K562 (cell line): ENCODE measurements at regions not wholly inside any gene's neighbourhood (a gene's known extent, or its start where the extent isn't known, plus 50 kb on each side); places are given as distances from the start of the nearest gene placed in this dataset.

Experiments used
- ATAC-seq: fragments of 200-7000 bp; cut with Tn5 transposase; 3 replicates; pipeline ENCODE4 v1.9.1; 2020; ENCODE audit warnings: moderate library complexity
- BruUV-seq: library from RNA; stranded (reverse); fragments of 400-500 nt; replicated peaks from 2 replicates; lab custom pipeline; 2021; lab: Mats Ljungman, UMichigan
- CTCF ChIA-PET: fragments of 300-600 bp; formaldehyde crosslinking; extraction: SDS; loops from one replicate; lab custom pipeline; 2021; ENCODE audit warnings: low intra/inter-chr PET ratio; lab: Yijun Ruan, JAX
- POLR2A ChIA-PET: fragments of 300-600, 350-650 bp; sonication (Branson Sonifier 250); formaldehyde crosslinking; extraction: SDS; loops from one replicate; lab custom pipeline; 2021; ENCODE audit warnings: antibody characterized with exemption, inconsistent platforms; lab: Yijun Ruan, JAX
- DNase-seq, 4 experiments: peaks; one replicate each; pipeline versions ENCODE4 v3.0.0 to v3.0.0-alpha.2; 2011 to 2018; ENCODE audit warnings: low spot score in 3 of 4, mixed read lengths in 3 of 4; ENCODE audit errors: extremely low read depth in 1 of 4
- FAIRE-seq: peaks from 2 replicates; lab custom pipeline; 2011; peaks lifted over from hg19 to GRCh38; lab: Jason Lieb, UNC
- H2AFZ ChIP-seq: 2 replicates; pipeline ENCODE4 v1.6.0; 2011; ENCODE audit warnings: low read depth, low read length, control low read depth, inconsistent platforms
- H3K27ac ChIP-seq: fragments of 200-600 bp; 3 replicates; pipeline ENCODE4 v1.8.0; 2011; ENCODE audit warnings: low read depth, mild to moderate bottlenecking, control low read depth, inconsistent platforms, low read length, moderate library complexity, mixed read lengths; ENCODE audit errors: extremely low read depth
- H3K27me3 ChIP-seq, 2 experiments: fragments of 300-600 bp in 1 of 2; 2 replicates in 1 of 2; 3 replicates in 1 of 2; pipeline versions ENCODE4 v1.6.0 to v1.8.0; 2011; ENCODE audit warnings: inconsistent platforms in 2 of 2, low read length in 2 of 2, mild to moderate bottlenecking in 1 of 2, mixed read lengths in 1 of 2, moderate library complexity in 1 of 2; ENCODE audit not compliant: control insufficient read depth in 2 of 2, insufficient read depth in 2 of 2
- H3K36me3 ChIP-seq: fragments of 300-600 bp; 3 replicates; pipeline ENCODE4 v1.8.0; 2011; ENCODE audit warnings: mild to moderate bottlenecking, low read length, inconsistent platforms; ENCODE audit not compliant: control insufficient read depth, insufficient read depth
- H3K4me1 ChIP-seq, 2 experiments: fragments of 200-600 bp in 1 of 2; replicated peaks in 1 of 2; 2 replicates in 1 of 2; 3 replicates in 1 of 2; pipeline versions ENCODE4 v1.5.1 to v1.8.0; 2011; ENCODE audit warnings: inconsistent platforms in 2 of 2, low read length in 2 of 2, mild to moderate bottlenecking in 1 of 2, mixed read lengths in 1 of 2, moderate library complexity in 1 of 2; ENCODE audit not compliant: control insufficient read depth in 2 of 2, insufficient read depth in 2 of 2
- H3K4me2 ChIP-seq: 2 replicates; pipeline ENCODE4 v1.6.1; 2011; ENCODE audit warnings: low read length, control low read depth, inconsistent platforms, mixed read lengths; ENCODE audit not compliant: insufficient read depth
- H3K4me3 ChIP-seq: fragments of 200-600 bp; sonication (generic), shearing (Covaris generic); 2 replicates; pipeline ENCODE4 v1.5.1; 2016; ENCODE audit warnings: control low read depth, inconsistent platforms
- H3K79me2 ChIP-seq: fragments of 200-600 bp; 3 replicates; pipeline ENCODE4 v1.8.0; 2011; ENCODE audit warnings: low read length, inconsistent platforms; ENCODE audit not compliant: control insufficient read depth, insufficient read depth
- H3K9ac ChIP-seq, 2 experiments: 2 replicates each; pipeline versions ENCODE4 v1.6.0 to v1.6.1; 2011; ENCODE audit warnings: low read depth in 2 of 2, low read length in 2 of 2, control low read depth in 1 of 2, inconsistent platforms in 1 of 2, mild to moderate bottlenecking in 1 of 2, mixed read lengths in 1 of 2; ENCODE audit not compliant: insufficient read depth in 1 of 2
- H3K9me1 ChIP-seq: one replicate; pipeline ENCODE4 v1.6.0; 2011; ENCODE audit warnings: inconsistent platforms, mild to moderate bottlenecking, low read length, moderate library complexity; ENCODE audit not compliant: control insufficient read depth, insufficient read depth
- H3K9me3 ChIP-seq: replicated peaks from 2 replicates; pipeline ENCODE4 v1.5.1; 2011; ENCODE audit warnings: low read depth, low read length, inconsistent platforms; ENCODE audit not compliant: control insufficient read depth, insufficient read depth
- H4K20me1 ChIP-seq: replicated peaks from 2 replicates; pipeline ENCODE4 v1.6.1; 2011; ENCODE audit warnings: low read length, inconsistent platforms, mixed read lengths; ENCODE audit not compliant: control insufficient read depth, insufficient read depth
- CREB1 ChIP-seq, 2 experiments: sonication (generic) in 1 of 2; formaldehyde crosslinking in 1 of 2; IDR thresholded peaks; 2 replicates each; pipeline versions ENCODE4 v1.6.1 to v1.8.0; 2012 to 2022; ENCODE audit warnings: inconsistent platforms in 1 of 2, mild to moderate bottlenecking in 1 of 2, missing genetic modification reagents in 1 of 2, moderate library complexity in 1 of 2
- FOXJ2 ChIP-seq: fragments of 200-800 bp; sonication (Bioruptor generic); IDR thresholded peaks from 2 replicates; pipeline ENCODE4 v1.6.1; 2016; ENCODE audit warnings: missing genetic modification characterization, missing compliant biosample characterization
- ILF3 ChIP-seq: fragments of 450-650 bp; IDR thresholded peaks from 2 replicates; pipeline ENCODE4 v1.6.1; 2018; ENCODE audit warnings: antibody characterized with exemption, mild to moderate bottlenecking, moderate library complexity, borderline replicate concordance
- NCOA2 ChIP-seq, 2 experiments: fragments of 450-650 bp; IDR thresholded peaks; 2 replicates each; pipeline ENCODE4 v1.6.1; 2018; ENCODE audit warnings: mild to moderate bottlenecking in 2 of 2, moderate library complexity in 1 of 2; ENCODE audit not compliant: partially characterized antibody in 2 of 2
- POLR2G ChIP-seq: fragments of 200-400 bp; formaldehyde crosslinking; IDR thresholded peaks from 2 replicates; pipeline ENCODE4 v1.6.1; 2017; ENCODE audit warnings: low read depth, mild to moderate bottlenecking, antibody characterized with exemption, low read length, moderate library complexity
- PTTG1 ChIP-seq: fragments of 450-650 bp; IDR thresholded peaks from 2 replicates; pipeline ENCODE4 v1.6.1; 2016; ENCODE audit warnings: low read depth, mild to moderate bottlenecking, missing genetic modification characterization, missing compliant biosample characterization
- RFX5 ChIP-seq: IDR thresholded peaks from 2 replicates; pipeline ENCODE4 v1.6.1; 2011; ENCODE audit warnings: low read depth, mild to moderate bottlenecking, improper control_type of control experiment, low read length
- WGBS: fragments of 100-300 bp; shearing (Covaris generic); methylation state at CpG from one replicate; pipeline ENCODE4 v1.1.6; 2016; ENCODE audit warnings: low coverage, mixed read lengths; ENCODE audit not compliant: insufficient coverage; ENCODE audit errors: missing lambda C conversion rate; 5-methylcytosine and 5-hydroxymethylcytosine counted together
- in situ Hi-C: fragments of 300-500 bp; cut with MboI; formaldehyde crosslinking; loops from 4 replicates; pipeline ENCODE4 v1.15.0; 2018; ENCODE audit warnings: inconsistent platforms, mixed read lengths
- intact Hi-C: fragments of 100-400 bp; cut with micrococcal nuclease; formaldehyde crosslinking; loops from 2 replicates; pipeline ENCODE4 v1.14.2; 2022
- TF ChIP-seq, protein P1 (sequence below): fragments of 450-650 bp; IDR thresholded peaks from 2 replicates; pipeline ENCODE4 v1.6.1; 2016

DNA sequence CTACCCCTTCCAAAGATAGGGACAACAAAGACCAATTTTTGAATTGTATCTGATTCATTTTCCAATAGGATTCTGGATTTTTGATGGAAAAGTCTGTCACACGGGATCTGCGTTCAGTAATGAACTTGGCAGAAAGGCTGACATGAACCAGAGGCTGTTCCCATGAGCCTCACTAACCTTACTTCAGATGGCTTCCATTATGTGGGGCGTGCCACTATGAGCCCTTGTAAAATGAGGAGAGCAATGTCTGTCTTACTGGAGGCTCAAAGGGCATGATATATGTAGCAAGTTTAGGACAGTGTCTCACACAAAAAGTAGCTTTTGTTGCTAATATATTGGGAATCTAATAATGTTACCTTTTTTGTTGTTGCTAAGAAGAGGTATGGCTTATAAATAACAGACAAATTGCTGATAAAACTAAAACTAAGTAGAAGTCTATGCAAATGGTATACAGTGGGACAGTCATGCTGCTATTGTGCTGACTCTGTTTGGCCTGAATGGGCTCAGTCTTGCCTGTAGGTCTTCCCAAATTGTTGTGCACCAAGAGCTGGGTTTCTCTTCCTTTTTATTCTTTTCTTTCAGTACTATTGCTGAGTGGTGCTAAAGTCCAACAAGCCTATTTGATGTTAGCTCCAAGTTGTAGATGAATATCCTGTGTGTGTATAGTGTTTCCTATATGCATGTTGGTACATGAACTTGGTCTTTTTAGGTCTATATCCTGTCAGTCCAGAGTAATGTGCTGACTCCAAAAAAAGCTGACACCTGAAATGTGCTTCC lies 132.1 kb downstream of the SPRY1 start:
- Histone ChIP-seq H3K9ac (no peak overlapping the region), H3K9me3 (no peaks in the 10 kb centered on the region), H2AFZ (no peak overlapping the region), H3K27ac (no peak overlapping the region), H3K79me2 (no peaks in the 10 kb centered on the region), H3K27me3 (no peaks in the 10 kb centered on the region), H3K9me1 (no peaks in the 10 kb centered on the region), H3K4me3 (no peak overlapping the region), H3K4me2 (no peak overlapping the region), H4K20me1 (no peaks in the 10 kb centered on the region), H3K4me1 (no peaks in the 10 kb centered on the region), H3K36me3 (no peaks in the 10 kb centered on the region)
- TF ChIP-seq ILF3 (no peak), CREB1 (IDR thresholded peaks at IDR 0.05) (no peak), CREB1 (CRISPR knock-in tag; IDR thresholded peaks at IDR 0.05) (no peak), RFX5 (no peak), PTTG1 (tag) (no peak), FOXJ2 (tag) (no peak), POLR2G (no peak), NCOA2 (IDR thresholded peaks at IDR 0.05; ENCODE audit: partially characterized antibody in 2 of 2) (no peak)
- TF ChIP-seq, protein P1, sequence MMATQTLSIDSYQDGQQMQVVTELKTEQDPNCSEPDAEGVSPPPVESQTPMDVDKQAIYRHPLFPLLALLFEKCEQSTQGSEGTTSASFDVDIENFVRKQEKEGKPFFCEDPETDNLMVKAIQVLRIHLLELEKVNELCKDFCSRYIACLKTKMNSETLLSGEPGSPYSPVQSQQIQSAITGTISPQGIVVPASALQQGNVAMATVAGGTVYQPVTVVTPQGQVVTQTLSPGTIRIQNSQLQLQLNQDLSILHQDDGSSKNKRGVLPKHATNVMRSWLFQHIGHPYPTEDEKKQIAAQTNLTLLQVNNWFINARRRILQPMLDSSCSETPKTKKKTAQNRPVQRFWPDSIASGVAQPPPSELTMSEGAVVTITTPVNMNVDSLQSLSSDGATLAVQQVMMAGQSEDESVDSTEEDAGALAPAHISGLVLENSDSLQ, result no peak
- BruUV-seq, result no TSS peak
- in situ Hi-C loops, result no loop called here
- ChIA-PET CTCF (no interaction called here), POLR2A (no interaction called here)
- no peak for ATAC-seq
- no peak for DNase-seq
- intact Hi-C loops, result no loop called here
- WGBS, result 10% methylated on average over 3 of the region's 3 CpGs
- no peak for FAIRE-seq
